ENCODE measurements at regions not wholly inside any gene's neighbourhood (a gene's known extent, or its start where the extent isn't known, plus 50 kb on each side); places are given as distances from the start of the nearest gene placed in this dataset. TPM values are rescaled to one million over a fixed set of nuclear protein-coding genes. Genes with fewer than 3 reads are reported as not detected.
"Not testable (repeated sequence)": the region's sequence is repeated elsewhere in the genome, so short reads cannot be mapped to it uniquely, and the experiment has no call there.

GRCh38 chr4:72671980-72672379 is 103.0 kb upstream of the ADAMTS3 start:
- no peak for DNase-seq

DNA sequence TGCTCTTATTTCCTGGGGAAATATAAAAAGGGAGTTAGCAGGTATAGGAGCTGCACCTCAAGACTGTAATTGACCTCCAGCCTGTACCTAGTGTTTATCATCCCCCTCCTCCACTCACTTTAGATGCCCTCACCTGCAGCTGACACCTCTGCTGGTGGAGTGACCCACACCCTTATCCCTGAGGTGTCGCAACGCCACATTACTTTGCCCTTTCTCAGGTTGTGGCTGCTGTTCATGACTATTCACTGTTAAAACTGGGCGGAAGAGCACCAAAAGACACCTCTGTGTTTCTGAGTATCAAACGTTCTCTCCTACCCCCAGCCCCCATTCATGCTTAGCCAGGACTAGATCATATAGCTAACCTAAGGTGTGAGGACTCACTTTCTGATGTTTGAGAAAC is 101.5 kb upstream of the ADAMTS3 start:
- no peak for DNase-seq

DNA sequence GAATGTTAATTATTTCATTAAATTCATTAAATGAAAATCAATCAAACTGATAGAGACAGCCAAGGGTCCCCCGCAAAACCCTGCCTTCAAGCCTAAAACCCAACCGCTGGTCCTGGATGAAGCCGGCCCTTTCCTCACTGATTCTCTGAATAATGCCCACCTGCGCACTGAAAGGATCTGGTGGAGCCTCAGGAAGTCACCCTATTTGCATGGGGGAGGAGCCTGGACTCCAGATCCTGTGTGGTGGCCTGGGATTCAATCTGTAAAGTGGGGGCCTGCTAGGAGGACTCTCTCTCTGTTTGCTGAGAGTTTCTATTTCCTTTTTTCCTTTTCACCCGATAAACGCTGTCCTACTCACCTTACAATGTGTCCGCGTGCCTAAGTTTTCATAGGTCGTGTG is 97.9 kb upstream of the ADAMTS3 start:
- DNase-seq, result no peak

DNA sequence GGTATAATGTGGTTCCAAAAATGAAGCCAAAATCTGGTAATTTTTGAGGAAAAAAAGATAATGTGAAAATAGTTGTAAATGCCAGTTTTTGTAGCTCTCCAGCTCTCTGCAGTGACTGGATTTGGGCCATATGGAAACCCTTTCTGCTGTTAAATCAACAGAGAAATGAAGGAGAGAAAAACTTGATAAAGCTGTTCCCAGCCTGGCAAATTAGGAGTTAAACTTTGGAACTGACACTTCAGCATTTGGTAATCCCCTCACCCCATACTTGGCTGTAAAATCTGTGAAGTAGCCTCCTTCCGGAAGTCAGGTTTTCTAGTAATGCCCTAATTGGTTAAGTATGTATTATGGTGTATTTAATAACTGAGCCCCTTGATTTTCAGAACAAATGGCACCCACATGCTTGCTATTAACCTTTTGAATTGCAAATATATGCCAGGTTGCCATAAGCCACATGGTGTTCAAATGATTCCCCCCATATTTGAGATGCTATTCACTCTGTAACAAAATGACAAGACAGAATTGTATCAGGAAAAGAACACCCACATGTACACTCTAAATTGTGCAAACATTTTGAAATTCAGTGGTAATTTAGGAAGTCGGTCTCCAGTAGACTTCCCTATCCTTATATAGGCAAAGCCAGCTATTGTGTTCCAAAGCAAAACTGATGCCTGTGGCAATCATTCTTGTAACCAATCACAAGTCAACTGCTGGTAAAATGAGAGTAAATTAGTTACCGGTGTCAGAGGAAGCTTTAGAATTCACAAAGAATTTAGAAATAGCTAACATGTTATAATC is 96.3 kb upstream of the ADAMTS3 start:
- DNase-seq, result no peak

GRCh38 chr4:72663828-72664227 is 94.8 kb upstream of the ADAMTS3 start:
- DNase-seq, result no peak

DNA sequence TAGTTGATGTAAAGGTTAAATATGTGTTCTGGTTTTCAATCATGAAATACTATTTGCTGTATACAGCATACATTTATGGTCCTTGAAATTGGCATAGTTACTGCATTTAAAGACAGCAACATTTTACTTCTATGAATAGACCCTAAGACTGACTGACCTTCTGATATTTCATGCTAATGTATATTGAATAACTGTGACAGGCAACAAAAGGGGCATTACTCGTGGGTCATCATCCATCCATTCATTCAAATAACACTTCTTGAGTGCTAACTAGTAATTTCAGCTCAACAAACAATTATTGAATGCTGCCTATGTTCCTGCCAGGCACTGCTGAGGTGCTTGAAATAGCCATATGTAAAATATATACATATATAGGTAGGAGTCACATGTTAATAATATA is 92.8 kb upstream of the ADAMTS3 start:
- DNase-seq, result no peak

GRCh38 chr4:72641611-72642010 is 72.6 kb upstream of the ADAMTS3 start:
- no peak for DNase-seq

GRCh38 chr4:72636866-72637265 is 67.8 kb upstream of the ADAMTS3 start:
- DNase-seq, result not testable (repeated sequence)

- not testable (repeated sequence) for DNase-seq
Observed at GRCh38 chr4:72635931-72636330, 66.9 kb upstream of the ADAMTS3 start.

- not testable (repeated sequence) for DNase-seq
Observed at GRCh38 chr4:72632253-72632652, 63.2 kb upstream of the ADAMTS3 start.

DNA sequence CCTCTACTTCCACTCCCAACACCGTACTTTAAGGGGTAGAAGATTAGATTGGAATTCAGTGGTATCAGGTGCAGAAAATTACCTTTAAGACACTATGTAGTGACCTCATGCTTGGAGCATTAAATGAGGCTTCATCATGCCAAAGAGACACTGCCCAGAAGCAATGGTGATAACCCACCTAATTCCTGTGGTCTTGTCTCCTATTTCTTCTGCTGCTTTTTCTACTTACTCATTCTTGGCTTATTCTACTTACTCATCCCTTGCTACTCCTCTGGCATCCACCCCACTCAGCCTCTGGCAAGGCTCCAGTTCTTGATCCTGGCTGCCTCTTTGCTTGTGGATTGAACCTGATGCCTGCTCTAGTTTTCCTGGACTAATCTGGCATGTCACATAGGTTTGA is 62.3 kb upstream of the ADAMTS3 start:
- DNase-seq, result no peak

DNA sequence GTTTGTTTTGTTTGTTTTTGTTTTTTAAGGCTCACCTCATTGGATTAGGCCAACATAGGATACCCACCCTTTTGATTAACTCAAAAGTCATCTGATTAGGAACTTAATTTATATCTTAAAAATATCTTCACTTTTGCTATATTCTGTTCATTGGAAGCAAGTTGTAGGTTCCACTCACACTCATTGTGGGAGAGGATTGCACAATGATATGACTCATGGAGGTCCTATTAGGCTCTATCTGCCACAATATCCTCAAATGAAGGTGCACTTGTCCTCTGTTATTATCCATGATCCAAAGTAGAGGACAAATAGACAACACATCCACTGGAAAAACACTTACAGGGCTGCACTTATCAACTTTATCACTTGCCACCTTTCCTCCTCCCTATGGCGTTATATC is 60.5 kb upstream of the ADAMTS3 start:
- no peak for DNase-seq

GRCh38 chr4:72627723-72628122 is 58.7 kb upstream of the ADAMTS3 start:
- DNase-seq, result no peak

Small RNA genes in the stretch of these regions (small RNA-seq; reads per million reads assigned to genes)
- not detected for gene RNU4ATAC9P (ENCODE audit: low replicate concordance)

Data from skin of body (tissue), 2 donors.